ENCODE measurements at regions not wholly inside any gene's neighbourhood (a gene's known extent, or its start where the extent isn't known, plus 50 kb on each side); places are given as distances from the start of the nearest gene placed in this dataset.

GRCh38 chr14:76974365-76974764 is 54.1 kb downstream of the IRF2BPL start:
- H3K27ac ChIP-seq (ENCODE audit: low read depth, low read length): no peak overlapping the region
- 73 to 83% (median 77%) methylated on average over 2 of the region's 2 CpGs for WGBS, 3 donors

DNA sequence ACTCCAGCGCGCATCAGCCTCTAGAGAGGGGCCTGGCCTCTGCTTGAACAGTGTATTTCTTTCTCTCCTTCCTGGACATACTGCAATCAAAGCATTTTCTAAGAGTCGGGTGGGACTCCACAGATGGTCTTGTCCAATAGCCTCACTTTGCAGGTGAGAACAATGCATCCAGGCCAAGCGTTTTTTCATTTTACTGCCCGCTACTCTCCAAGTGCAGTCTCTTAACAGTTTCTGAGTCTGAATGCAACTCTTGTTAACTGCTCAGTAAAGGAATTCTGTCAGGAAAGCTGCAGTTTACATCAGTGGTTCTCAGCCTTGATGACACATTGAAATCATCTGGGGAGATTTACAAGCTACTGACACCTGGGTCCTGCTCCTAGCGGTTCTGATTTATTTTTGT is 57.0 kb downstream of the IRF2BPL start:
- no peak overlapping the region for H3K27ac ChIP-seq (ENCODE audit: low read depth, low read length)
- WGBS, 3 donors: 76 to 87% (median 82%) methylated on average over 6 of the region's 6 CpGs

DNA sequence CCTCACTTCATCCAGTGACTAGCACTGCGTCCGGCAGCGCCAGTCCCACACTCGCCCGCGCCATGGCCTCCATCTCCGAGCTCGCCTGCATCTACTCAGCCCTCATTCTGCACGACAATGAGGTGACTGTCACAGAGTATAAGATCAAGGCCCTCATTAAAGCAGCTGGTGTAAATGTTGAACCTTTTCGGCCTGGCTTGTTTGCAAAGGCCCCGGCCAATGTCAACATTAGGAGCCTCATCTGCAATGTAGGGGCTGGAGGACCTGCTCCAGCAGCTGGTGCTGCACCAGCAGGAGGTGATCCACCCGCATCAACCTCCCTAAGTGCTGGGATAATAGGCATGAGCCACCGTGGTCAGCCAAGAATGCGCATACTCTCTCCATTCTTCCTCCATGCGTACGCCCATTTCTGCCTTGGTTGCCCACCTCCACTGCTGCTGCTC is 59.9 kb downstream of the IRF2BPL start:
- 65 to 95% (median 90%) methylated on average over 16 of the region's 16 CpGs for WGBS, 3 donors
- no peak overlapping the region for H3K27ac ChIP-seq (ENCODE audit: low read depth, low read length)

DNA sequence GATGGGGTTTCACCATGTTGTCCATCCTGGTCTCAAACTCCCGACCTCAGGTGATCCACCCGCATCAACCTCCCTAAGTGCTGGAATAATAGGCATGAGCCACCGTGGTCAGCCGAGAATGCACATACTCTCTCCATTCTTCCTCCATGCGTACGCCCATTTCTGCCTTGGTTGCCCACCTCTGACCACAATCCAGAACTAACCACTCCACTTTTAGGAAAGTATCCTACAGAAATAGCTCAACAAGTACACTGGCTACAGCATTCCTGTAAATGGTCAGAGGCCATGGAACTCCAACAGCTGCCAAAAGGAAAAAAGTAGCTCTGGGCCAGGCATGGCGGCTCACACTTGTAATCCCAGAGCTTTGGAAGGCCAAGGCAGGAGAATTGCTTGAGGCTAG is 60.7 kb downstream of the IRF2BPL start:
- no peak overlapping the region for H3K27ac ChIP-seq (ENCODE audit: low read depth, low read length)
- WGBS, 3 donors: 91 to 97% (median 93%) methylated on average over 7 of the region's 7 CpGs

DNA sequence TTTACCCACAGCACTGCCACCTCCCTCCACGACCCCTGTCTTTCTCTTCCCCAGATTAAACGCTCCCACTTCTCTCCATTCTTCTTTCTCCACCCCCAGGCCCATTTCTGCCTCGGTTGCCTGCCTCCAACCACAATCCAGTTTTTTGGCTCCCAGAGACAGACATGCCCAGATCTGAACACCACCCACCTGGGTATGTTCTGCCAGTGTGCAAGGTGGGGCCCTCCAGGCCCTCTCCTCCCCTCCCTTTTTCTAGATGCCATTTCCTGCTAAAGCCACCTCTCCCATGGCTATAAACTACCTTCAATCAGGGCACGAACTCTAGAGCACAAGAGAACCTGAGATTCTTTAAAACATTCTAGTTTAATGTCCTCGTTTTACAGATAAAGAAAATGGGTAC is 63.3 kb downstream of the IRF2BPL start:
- no peak overlapping the region for H3K27ac ChIP-seq (ENCODE audit: low read depth, low read length)
- 81 to 92% (median 92%) methylated on average over 5 of the region's 5 CpGs for WGBS, 3 donors

GRCh38 chr14:76964695-76965094 is 63.8 kb downstream of the IRF2BPL start:
- WGBS, 3 donors: 67 to 88% (median 76%) methylated on average over 5 of the region's 5 CpGs
- H3K27ac ChIP-seq (ENCODE audit: low read depth, low read length): no peak overlapping the region

DNA sequence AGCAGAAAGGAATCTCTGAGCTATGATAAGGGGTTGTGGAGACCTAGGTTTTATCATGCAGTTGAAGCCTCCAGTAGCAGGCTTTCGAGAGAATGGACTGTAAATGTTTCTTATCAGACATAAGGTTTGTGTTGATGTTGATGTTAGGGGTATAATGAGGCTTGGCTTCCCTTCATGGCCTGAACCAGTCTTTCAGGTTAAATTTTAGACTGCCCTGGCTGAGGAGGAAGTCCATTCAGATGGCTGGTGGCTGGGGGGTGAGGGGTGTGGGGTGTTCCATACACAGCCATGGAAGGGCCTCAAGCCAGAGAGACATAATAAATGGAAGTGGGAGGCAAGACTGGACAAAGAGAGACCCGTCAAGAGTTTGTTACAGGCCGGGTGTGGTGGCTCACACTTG is 65.1 kb downstream of the IRF2BPL start:
- WGBS, 3 donors: 75 to 95% (median 89%) methylated on average over 3 of the region's 3 CpGs
- H3K27ac ChIP-seq (ENCODE audit: low read depth, low read length): no peak overlapping the region

- 80 to 89% (median 84%) methylated on average over 1 of the region's 1 CpG for WGBS, 3 donors
- H3K27ac ChIP-seq (ENCODE audit: low read depth, low read length): no peak overlapping the region
Observed at GRCh38 chr14:76962303-76962660, 66.2 kb downstream of the IRF2BPL start.

GRCh38 chr14:76961631-76962302 is 66.7 kb downstream of the IRF2BPL start:
- WGBS, 3 donors: 1 to 5% (median 1%) methylated on average over 24 of the region's 24 CpGs
- no peak overlapping the region for H3K27ac ChIP-seq (ENCODE audit: low read depth, low read length)

GRCh38 chr14:76958980-76959710 is 69.4 kb downstream of the IRF2BPL start:
- H3K27ac ChIP-seq (ENCODE audit: low read depth, low read length): no peak overlapping the region
- WGBS, 3 donors: 81 to 89% (median 87%) methylated on average over 8 of the region's 8 CpGs

DNA sequence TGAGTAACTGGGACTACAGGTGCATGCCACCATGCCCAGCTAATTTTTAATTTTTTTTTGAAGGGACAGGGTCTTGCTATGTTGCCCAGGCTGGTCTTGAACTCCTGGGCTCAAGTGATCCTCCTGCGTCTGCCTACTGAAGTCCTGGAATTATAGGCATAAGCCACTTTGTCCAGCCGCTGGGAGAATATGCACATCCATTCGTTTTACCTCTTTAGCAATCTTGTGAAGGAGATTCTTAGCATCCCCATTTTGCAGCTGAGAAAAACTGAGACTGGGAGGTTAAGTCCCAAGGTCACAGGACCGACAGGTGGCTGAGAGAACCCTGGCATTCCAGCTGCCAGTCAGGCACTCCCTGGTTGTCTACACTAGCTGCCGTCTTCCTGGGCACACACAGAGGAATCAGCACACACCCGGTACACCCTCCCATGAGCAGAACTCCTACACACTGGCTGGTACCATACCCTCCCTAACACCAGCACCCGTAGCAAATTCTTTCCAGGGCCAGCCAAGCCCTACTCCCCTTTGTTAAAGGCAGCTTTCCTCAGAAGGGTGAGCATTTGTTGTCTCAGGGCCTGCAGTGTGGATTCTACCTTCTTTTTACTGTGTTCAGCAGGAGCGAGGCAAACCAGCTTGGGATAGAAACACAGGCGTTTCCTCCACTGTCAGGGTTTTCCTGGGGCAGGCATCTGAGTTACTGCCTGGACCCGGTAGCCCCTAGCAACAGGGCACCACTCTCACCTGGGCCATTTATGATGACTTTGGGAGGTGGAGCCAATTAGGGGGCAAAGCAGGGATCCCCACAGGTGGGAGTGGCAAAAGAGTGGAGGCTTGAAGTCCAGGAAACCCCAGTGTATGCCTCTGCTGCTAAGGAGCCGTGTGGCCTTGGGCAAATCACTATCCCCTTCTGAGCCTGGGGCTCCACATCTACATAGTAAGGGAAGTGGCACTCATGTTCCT is 70.2 kb downstream of the IRF2BPL start:
- H3K27ac ChIP-seq (ENCODE audit: low read depth, low read length): no peak overlapping the region
- 68 to 81% (median 79%) methylated on average over 11 of the region's 11 CpGs for WGBS, 3 donors

DNA sequence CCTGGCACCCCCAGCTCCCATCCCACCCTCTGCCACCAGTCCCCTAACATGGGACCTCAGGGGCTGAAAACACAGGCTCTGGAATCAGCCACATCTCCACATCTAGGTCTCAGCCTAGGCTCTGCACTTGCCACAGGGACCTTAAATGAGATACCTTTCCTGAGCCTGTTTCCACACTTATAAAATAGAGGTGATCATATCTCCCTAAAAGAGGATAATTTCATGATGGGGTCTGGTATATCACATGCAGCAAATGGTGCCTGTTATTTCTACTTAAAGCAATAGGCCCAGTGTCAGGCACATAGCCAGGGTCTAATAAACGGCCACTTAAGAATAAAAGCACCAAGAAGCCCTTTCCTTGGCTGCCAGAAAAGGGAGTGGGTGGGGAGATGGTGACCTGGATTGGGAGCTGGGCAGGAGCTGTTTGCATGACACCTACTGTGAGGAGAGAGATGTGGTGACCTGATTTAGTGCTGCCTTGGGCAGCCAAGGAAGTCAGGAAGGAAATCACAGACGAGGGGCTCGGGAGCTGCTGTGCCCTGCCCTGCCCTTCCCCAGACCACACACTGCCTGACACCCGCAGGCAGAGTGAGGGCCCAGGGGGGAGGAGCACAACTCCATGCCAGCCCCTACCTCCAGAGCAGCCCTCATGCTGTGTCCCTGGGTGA is 71.2 kb downstream of the IRF2BPL start:
- H3K27ac ChIP-seq (ENCODE audit: low read depth, low read length): peak overlapping the region; percentile 83
- WGBS, 3 donors: 24 to 41% (median 32%) methylated on average over 4 of the region's 4 CpGs

- H3K27ac ChIP-seq (ENCODE audit: low read depth, low read length): peak overlapping the region; percentile 97
- 1 to 2% (median 1%) methylated on average over 42 to 48 of the region's 48 CpGs for WGBS, 3 donors
Observed at GRCh38 chr14:76956316-76957090, 72.0 kb downstream of the IRF2BPL start.

GRCh38 chr14:76955575-76956315 is 72.8 kb downstream of the IRF2BPL start:
- peak overlapping the region; percentile 97 for H3K27ac ChIP-seq (ENCODE audit: low read depth, low read length)
- WGBS, 3 donors: 13 to 24% (median 14%) methylated on average over 11 to 13 of the region's 13 CpGs

GRCh38 chr14:76954394-76955190 is 73.9 kb downstream of the IRF2BPL start:
- WGBS, 3 donors: 61 to 79% (median 68%) methylated on average over 5 of the region's 5 CpGs

DNA sequence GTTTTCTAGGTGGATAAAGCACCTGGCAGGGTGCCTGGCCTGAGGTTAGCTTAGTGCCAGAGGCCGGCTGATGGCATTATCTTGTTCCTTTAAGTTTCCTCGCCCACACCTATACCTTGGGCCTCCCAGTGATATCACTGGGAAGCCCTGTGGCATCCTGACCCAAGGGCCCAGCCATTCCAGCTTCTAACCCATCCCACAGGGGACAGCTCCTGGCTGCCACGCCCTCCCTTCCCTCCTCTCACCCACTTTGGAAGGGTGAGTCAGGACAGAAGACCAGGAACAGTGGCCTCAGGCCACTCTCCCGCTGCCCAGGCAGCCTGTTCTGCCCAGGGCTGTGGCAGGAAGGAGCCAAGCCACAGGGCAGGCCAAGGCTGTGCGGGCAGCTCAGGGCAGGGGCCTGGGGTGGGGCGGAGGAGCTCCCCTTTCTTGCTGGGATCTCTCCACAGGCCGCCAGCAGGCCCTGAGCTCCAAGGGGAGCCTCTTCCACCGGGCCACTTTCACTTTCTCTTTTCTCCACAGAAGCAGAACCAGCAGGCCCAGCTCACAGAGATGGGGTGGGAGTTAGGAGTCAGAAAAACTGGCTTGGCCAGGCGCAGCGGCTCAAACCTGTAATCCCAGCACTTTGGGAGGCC is 75.1 kb downstream of the IRF2BPL start:
- WGBS, 3 donors: 14 to 19% (median 18%) methylated on average over 10 of the region's 10 CpGs

More at GRCh38 chr14:76954394-76955190, 73.9 kb downstream of the IRF2BPL start:
- no peak overlapping the region for H3K27ac ChIP-seq (ENCODE audit: low read depth, low read length)

More for the DNA sequence above, 75.1 kb downstream of the IRF2BPL start:
- peak overlapping the region; percentile 60 for H3K27ac ChIP-seq (ENCODE audit: low read depth, low read length)

Data from adipose tissue (tissue), 3 donors.